Activated CD4-positive, CD25-positive, alpha-beta regulatory T cell treated with anti-CD3 and anti-CD28 coated beads, Interleukin-2, amount 50 U/mL, for 24 hours (primary cell): ENCODE measurements at regions not wholly inside any gene's neighbourhood (a gene's known extent, or its start where the extent isn't known, plus 50 kb on each side); places are given as distances from the start of the nearest gene placed in this dataset.

Source experiments
- ATAC-seq, 2 donors: fragments of 150-1000 bp; cut with Tn5 transposase; one replicate each; pipeline ENCODE4 v1.10.0; 2021; ENCODE audit warnings: mild to moderate bottlenecking in 1 of 2, moderate library complexity in 1 of 2

DNA sequence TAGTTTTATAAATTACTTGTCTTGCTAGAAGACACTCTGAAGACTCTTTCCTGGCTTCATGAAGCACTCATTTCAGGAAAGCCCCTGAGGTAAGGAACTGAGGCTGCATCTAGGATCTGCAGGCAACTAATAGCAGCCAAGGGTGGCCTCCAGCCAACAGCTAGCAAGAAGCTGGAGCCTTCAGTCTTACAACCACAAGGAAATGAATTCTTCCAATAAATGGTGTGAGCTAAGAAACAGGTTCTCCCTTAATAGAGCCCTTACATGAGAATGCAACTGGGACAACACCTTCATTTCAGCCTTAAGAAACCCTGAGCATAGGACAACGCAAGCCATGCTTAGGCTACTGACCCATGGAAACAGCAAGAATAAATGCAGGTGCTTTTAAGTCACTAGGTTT, 254.6 kb upstream of the RBBP8 start:
- no peak for ATAC-seq

DNA sequence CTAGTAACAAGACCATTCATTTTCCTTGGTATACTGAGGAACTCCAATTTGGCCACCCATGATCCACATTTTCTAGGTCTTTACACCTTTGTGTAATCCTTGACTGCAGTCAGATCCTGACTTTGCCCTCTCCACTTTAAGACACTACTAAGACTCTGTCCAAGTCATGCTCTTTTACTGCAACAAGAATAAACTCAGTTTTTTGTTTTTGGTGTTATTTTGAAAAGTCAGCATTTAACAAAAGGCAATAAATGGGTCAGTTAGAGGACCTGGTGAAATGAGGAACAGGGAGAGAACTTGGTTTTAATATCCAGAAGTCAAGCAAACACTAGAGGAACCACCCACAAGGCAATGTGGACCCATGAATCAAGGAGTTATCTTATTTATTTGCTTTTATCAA, 252.2 kb upstream of the RBBP8 start:
- ATAC-seq, result no peak

DNA sequence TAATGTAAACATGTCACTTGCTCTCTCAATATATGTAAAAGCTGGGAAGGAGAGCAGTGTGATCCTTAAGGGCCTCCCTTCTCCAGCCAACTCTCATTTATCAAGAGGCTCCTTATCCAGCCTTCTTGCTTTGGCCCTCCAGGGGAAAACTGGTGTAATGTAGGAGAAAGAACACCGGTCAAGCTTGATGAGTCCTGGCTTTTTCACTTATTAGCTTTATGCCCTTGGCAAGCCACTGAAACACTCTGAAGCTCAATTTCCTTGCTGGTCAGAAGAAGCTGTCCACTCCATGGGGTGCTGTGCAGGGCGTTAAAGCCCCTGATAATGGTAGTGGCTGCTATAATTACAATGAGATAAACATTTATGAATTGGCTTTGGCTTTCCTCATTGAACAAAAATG, 251.2 kb upstream of the RBBP8 start:
- ATAC-seq, result no peak

DNA sequence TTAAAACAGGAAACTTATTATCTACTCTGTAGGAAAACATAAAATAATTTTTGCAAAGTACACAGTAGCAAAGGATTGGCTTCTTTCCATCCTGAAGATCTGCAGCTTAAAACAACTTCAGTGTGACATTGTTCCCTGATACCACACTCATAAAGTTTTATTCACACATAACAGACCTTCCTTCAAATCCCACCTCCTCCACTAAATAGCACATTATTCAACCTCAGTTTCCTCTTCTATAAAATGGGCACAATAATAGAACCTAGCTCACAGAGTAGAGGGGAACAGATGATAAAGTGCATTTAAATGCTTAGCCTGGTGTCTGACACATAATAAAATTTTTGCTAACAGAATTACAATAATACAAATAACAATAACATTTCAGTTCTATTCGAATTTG, 250.4 kb upstream of the RBBP8 start:
- no peak for ATAC-seq

DNA sequence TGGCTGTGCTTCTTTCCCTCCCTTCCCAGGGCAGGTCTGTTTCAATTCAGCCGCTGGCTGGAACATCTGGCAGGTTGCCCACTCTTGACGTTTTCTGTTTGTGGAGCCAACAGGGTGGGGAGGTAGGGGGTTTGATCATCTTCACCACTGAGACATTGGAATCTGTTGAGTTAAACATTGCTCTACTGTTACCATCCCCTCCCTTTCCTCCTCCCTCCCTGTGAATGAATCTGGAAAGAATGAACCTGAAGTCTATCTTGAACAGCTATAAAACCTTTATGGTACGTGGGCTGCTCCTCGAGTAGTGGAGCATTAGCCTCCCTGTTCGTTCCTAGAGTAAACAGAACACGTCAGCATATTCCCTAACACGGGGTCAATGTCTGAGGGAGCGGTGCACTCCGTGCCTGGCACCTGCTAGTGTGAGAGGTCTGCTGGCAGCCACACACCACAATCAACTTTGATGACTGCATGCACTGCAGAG, 249.9 kb upstream of the RBBP8 start:
- ATAC-seq, result no peak

DNA sequence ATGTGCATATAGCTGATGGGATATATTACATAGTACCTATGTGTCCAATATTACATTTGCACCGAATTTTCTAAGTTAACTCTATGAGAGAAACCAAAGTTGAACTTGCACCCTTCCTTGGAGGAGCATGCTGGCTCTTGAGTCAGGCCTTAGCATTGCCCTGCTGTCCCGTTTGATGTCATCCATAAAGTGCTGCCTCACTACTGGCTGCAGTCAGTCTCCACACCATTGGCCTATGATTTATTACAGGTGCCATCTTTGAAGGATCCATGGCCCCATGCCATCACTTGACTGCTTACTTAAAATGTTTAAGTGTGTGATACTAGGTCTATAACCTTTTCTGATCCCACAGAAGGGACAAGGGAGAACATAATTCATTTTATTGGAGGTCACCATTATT, 249.3 kb upstream of the RBBP8 start:
- no peak for ATAC-seq

DNA sequence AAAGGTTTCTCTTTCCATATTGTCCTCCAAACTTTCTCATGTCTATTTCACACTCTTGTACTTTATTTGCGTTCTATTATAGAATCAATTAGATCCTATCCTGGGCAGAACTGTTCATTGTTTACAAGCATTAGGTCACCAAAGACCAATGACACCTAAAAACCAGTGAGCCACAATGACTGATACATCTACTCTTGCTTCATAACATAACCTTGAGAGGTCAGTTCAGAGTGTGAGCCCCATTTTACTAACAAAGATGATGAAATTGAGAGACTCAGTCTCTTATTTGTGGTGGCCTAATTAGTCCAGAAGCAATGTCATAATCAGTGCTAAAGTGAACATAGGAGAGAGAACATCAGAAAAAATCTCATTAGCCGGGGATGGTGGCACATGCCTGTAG, 248.9 kb upstream of the RBBP8 start:
- no peak for ATAC-seq

DNA sequence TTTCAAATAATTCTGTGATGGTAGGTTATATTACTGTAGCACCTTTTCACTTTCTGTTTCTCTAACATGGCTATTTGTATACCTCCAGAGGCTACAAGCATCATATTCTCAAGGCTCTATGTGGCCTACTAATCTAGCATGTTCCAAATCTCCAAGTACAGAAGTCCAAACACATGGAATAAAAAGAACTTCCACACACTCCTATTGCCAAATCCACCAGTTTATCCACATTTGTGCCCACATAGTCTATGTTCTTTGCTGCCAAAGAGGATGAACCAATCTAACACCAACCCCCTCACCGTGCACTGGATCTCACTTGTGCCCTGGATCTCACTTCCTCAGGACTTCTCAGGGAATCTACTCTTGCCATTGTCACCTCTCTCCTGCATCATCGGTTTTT, 247.3 kb upstream of the RBBP8 start:
- no peak for ATAC-seq

DNA sequence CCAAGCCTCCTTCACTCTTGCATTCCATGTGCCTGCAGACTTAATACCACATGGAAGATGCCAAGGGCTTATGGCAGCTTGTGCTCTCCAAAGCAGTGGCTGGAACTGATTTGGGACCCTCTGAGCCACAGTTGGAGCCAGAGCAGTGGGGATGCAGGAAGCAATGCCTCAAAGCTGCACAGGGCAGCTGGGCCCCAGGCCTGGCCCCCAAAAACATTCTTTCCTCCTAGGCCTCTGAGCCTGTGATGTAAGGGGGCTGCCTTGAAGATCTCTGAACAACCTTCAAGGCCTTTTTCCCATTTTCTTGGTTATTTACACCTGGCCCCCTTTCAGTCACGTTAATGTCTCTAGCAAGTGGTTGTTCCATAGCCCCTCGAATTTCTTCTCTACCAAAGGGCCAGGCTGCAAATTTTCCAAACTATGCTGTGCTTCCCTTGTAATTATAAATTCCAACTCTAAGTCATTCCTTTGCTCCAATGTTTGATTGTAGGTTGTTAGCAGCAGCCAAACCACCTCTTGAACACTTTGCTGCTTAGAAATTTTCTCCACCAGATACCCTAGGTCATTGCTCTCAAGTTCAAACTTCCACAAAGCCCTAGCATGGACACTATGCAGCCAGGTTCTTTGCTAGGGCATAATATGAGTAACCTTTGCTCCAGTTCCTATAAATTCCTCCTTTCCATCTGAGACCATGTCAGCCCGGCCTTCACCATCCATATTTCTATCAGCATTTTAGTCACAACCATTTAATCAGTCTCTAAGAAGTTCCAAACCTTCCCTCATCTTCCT, 245.0 kb upstream of the RBBP8 start:
- ATAC-seq, result no peak

DNA sequence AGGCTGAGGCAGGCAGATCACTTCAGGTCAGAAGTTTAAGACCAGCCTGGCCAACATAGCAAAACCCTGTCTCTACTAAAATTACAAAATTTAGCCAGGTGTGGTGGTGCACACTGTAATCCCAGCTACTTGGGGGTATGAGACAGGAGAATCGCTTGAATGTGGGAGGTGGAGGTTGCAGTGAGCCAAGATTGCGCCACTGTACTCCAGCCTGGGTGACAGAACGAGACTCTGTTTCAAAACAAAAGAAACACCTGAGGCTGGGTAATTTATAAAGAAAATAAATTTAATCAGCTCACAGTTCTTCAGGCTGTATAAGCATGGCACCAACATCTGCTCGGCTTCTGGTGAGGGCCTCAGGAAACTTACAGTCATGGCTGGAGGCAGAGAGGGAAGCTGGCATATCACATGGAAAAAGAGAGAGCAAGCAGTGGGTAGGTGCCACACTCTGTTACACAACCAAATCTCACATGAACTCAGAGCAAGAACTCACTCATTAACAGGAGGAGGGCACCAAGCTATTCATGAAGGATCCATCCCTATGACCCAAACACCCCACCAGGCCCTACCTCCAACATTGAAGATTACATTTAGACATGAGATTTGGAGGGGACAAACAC, 244.1 kb upstream of the RBBP8 start:
- ATAC-seq, result no peak

DNA sequence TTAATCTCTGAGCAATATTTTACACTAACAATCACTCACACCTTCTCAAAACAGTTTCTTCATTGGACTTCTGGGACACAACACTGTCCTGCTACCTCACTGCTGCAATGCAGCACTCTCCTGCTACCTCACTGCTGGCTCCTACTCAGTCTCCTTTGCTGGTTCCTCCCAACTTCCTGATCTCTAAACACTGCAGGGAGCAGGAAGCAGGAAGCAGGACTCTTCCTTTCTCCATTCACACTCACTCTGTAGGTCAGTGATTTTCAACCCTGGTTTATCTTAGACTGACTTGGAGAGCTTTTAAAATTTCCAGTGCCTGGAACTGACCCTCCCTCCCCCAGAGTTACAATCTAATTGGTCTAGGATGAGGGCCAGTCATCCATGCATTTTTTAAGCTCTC, 243.4 kb upstream of the RBBP8 start:
- ATAC-seq, result no peak

DNA sequence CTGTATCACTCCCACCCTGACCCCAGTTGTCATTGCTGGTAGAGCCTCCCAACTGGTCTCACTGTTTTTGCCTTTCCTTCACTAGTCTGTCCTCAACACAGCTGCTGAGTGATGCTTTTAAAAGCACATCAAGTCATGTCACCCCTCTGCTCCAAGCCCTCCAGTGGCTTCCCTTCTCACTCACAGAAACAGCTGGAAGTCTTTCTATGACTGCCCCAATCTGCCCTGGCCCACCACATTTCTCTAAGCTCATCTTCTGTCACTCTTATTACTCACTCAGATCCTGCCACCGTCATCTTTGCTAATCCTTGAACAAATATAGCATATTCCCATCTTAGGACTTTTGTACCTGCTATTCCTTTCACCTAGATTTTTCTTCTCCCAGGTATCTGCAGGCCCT, 242.6 kb upstream of the RBBP8 start:
- ATAC-seq, result no peak

DNA sequence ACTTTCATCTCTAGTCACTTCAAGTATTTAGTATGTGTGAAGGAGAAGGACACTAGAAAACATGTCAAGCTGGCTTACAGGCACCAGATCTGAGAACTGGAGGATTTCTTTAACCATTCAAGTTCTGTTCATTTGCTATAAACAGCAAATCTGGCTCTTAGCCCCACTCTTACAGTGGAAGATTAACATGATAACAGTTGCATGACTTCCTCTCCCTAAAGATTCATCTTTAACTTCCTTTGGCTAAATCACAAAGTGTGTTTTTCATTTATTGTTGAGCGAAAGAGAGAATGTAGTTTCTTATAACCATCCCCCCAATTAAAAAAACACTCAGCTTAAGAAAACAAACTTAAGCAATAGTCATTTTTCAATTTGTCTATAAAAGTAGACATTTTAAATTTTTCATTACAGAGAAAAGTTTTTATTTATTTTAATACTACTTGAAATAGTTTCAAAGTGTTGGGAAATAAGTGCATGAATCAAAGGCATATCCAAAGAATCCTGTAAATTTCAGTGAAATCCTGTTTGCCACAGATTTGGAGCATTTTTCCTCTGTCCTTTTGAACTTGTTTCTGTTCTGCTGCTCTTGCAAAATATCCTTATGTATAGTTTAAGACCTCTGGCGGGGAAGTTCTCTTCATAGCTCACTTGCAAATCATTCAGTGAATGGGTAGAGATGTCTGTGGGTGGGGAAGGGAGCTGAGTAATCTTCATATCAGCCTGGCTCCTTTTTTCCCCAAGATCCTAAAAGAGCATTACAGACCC, 241.0 kb upstream of the RBBP8 start:
- no peak for ATAC-seq

DNA sequence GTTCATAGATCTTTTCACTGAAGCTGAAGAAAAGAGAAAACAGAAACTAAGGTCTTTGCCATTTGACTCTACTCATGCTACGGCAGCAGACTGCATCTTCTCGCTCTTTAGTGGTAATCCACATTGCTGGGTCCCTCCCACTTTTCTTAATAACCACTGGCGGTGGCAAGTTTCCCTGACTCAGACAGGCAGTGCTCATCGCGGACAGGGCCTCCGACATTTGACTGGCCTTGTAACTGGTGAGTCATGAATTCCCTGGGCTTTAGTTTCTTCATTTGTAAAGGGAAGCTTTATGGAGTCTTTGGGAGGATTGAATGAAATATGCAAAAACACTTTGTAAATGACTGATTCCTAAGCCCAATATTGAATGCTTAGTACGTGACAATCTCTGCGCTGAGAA, 238.2 kb upstream of the RBBP8 start:
- no peak for ATAC-seq

DNA sequence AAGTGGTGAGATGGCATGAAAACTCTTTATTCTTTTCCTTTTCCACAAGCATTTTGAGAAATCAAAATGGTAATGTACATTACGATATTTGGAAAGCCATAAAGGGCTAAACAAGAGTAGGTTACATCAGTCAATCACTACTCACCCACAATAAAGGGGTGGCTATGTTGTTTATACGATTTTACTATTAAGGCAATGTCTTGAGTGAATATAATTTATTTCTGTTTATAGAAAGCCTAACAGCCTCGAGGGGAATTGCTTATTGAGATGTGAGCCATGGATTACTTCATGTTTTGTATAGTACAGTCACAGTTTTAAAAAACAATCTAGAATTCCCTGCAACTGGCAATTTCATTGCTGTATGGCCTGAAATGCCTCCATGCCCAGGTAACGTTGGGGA, 237.5 kb upstream of the RBBP8 start:
- ATAC-seq, result no peak

DNA sequence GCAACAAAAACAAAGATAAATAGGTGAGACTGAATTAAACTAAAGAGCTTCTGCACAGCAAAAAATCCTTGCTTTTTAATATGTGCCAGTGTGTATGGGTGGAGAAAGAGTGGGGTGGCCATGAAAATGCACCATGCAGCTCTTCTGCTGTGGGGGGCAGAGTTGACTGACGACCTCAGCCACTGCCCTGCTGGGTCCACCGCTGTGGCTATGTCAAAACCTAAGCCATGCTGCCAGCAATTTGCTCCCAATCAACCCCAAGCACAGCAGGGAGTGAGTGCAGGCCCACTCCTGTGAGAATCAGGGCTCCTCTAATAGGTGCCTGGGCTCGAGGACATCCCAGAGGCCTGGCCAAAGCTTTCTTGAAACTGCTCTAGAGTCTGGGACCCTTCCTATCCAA, 235.6 kb upstream of the RBBP8 start:
- no peak for ATAC-seq

DNA sequence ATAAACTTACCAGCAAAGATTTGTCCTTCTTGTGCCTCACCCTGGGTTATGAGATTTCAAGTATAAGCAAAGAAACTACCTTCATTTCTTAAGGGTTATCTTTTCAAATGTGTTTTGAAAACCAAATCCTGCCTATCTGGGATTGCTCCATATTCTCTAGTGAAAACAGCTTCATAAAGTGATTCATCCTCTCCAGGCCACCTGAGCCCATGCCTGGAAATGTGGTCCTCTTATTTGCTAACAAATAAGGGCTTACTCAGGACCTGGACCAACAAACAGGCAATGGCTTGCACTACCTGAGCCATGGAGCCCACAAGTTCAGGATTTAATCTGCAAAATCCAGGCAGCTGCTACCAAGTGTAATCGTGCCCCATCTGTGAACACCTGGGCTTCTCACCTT, 234.4 kb upstream of the RBBP8 start:
- no peak for ATAC-seq

DNA sequence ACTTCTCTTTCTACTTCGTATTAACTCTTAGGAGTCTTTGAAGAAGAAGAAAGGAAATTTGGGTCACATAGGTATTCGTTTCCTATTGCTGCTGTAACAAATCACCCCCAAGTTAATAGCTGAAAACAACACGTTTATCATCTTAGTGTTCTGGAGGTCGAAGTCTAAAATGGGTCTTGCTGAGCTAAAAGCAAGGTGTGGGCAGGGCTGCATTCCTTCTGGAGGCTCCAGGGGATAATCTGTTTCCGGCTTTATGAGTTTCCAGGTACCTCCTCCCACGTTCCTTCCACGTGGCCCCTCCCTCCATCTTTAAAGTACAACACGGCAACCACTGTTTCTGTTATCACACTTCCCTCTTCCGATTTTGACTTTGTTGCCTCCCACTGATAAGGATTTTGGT, 233.5 kb upstream of the RBBP8 start:
- ATAC-seq, result no peak

DNA sequence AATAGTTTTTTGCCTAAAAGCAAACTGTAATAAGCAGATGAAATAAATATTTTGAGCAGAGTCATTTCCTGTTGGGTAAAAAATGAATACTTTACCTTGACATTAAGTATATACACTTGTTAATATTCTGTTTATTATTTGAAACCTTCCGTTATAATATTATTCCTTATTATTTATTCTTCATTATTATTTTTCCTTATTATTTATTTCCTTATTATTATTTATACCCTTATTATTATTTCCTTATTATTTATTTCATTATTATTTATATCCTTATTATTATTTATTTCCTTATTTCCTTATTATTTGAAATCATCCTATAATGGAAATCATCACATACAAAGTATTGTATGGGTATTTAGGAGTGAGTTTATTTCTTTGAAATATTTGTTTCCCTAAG, 232.2 kb upstream of the RBBP8 start:
- no peak for ATAC-seq

DNA sequence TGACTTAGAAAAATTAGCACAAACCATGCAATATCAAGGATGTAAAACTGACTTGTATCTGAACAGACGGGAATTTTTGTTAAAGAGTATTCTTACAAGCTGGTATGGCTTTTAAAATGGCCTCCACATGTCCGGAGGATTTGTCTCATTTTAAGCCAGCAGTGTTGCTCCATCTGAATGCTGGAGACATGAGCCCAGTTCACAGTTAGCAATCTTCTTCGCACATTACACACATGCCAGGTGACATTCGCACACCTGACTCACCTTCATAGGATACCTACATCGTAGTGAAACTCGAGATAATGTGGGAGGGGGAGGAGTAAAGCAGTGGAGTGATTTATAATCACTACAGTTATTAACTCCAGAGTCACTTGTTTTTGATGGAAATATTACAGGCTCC, 231.8 kb upstream of the RBBP8 start:
- no peak for ATAC-seq

DNA sequence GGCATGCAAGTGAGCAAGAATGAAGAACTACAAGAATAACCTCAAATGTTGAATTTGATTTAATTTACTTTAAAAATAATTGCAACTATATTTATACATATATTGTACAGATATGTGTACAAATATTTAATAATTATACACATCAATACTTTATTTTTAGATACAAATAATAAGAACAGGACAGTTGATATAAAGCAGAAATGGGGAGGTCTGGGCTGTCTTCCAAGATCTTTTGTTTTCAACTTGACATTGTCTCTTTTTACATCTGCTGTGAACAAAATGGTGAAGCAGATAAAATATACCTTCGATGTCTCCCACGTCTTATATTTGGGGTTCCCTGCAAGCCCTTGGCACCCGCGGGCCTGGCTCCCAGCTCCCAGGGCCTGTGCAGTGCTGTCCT, 231.3 kb upstream of the RBBP8 start:
- no peak for ATAC-seq

DNA sequence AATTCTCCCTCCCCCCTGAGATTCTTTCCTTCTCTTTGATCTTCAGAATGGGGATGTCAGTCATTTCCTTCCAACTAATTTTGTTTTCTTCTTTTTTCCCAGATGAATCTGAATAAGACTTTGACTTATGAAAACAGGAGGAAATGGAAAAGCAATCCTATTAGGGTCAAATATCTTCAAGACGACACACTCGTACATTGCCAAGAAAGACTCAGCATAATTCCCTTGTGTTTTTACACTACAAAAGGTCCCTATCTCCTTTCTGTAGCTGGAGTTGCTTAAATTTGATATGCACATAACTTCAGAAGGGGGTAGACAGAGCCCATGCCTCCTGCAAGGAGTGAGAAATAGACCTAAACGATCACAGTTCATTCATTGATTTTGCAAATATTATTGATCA, 230.3 kb upstream of the RBBP8 start:
- no peak for ATAC-seq

DNA sequence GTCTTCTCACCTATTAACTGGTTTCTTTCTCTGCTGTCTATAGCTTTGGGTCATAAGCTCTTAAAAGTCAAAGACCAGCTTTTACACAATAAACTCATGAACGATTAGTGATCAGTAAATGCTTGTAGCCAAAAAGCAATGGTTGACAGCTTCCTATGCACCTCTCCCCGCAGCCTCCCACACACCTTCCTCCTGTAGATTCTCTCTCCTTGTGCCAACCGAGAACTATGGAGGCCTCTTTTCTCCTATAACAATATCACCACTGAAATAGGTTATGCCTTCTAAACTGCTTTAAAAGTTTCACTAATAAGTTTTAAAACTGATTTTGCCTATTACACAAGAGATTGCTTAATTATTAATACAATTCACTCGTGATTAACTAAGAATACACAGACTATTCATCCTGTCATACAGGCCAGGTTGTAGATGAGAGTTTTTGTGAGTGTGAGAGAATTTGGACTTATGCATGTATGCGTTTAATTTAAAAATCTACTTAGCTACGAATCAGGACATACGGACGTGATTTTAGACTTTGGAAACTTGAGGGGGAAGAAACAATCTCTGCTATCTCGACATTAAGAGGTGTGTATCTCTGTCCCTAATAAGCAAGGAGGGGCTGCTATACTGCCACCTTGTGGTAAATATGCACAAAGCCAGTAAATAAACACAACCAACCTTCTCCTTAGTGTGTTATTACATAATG, 229.1 kb upstream of the RBBP8 start:
- no peak for ATAC-seq

DNA sequence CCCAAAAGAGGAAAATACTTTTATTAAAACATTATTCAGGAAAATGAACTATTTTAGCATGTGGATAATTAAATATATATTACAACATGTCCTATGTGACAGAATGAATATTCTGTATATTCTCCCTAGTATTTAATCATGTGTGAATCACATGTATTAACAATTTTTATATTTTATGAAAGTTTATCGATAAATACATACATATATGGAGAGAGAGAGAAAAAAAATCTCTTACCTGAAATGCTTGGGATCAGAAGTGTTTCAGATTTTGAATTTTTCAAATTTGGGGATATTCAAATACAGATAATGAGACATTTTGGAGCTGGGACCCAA, 228.6 kb upstream of the RBBP8 start:
- ATAC-seq, result no peak
